GM12892 (cell line): ENCODE measurements at regions not wholly inside any gene's neighbourhood (a gene's known extent, or its start where the extent isn't known, plus 50 kb on each side); places are given as distances from the start of the nearest gene placed in this dataset.

Source experiments
- POLR2A ChIP-seq: IDR thresholded peaks from 2 replicates; pipeline ENCODE4 v1.6.1; 2011; ENCODE audit warnings: low read depth, low read length, control low read depth
- POLR2AphosphoS5 ChIP-seq: IDR thresholded peaks from 2 replicates; pipeline ENCODE4 v1.6.1; 2011; ENCODE audit warnings: low read depth, low read length, control low read depth

- TF ChIP-seq POLR2AphosphoS5: no peak
- TF ChIP-seq POLR2A: no peak
Measured at GRCh38 chr6:33863723-33864440, 60.1 kb upstream of the MLN start.
